ENCODE measurements at regions not wholly inside any gene's neighbourhood (a gene's known extent, or its start where the extent isn't known, plus 50 kb on each side); places are given as distances from the start of the nearest gene placed in this dataset.
"Not testable (repeated sequence)": the region's sequence is repeated elsewhere in the genome, so short reads cannot be mapped to it uniquely, and the experiment has no call there.

- in situ Hi-C loops (cut with MboI), result no loop called here
- H3K9me3 ChIP-seq (replicated peaks; ENCODE audit: control insufficient read depth, insufficient read depth, low read length), result no peaks in the 10 kb centered on the region
- no peak overlapping the region for H3K27ac ChIP-seq (ENCODE audit: control insufficient read depth, insufficient read depth)
- intact Hi-C loops (cut with micrococcal nuclease; ENCODE audit: unreplicated experiment), result loop anchor here (1.0 kb wide), 1 partner anchor 151 kb away; no protein-coding TSS in a partner anchor
- H4K20me1 ChIP-seq (ENCODE audit: control insufficient read depth, insufficient read depth), result no peaks in the 10 kb centered on the region
- ChIA-PET CTCF (interaction anchor here (0.6 to 8.7 kb wide), 31 partner anchors 9 to 1800 kb away, joined by 3 to 119 read pairs (median 4); no protein-coding TSS in a partner anchor), POLR2A (interaction anchor here (0.7 kb wide), 1 partner anchor 29 kb away, joined by 3 read pairs; no protein-coding TSS in a partner anchor), SMC1A (ENCODE audit: uncharacterized antibody, unreplicated experiment) (interaction anchor here (0.6 to 3.0 kb wide), 15 partner anchors 9 to 338 kb away, joined by 3 to 38 read pairs (median 4); no protein-coding TSS in a partner anchor), RAD21 (ENCODE audit: unreplicated experiment) (interaction anchor here (0.7 to 2.1 kb wide), 8 partner anchors 11 to 154 kb away, joined by 3 to 10 read pairs (median 4); no protein-coding TSS in a partner anchor)
- H3K4me2 ChIP-seq (ENCODE audit: control insufficient read depth, insufficient read depth), result no peak overlapping the region
- DNase-seq (ENCODE audit: low read depth, low spot score), result no peak
- H3K27me3 ChIP-seq (replicated peaks in 1 of 2; ENCODE audit: control insufficient read depth in 2 of 2, insufficient read depth in 2 of 2, low read length in 1 of 2), result no peaks in the 10 kb centered on the region
- ATAC-seq, result peak; percentile 83
- H3K4me3 ChIP-seq, result no peak overlapping the region
- H3K9ac ChIP-seq (ENCODE audit: control insufficient read depth, insufficient read depth, low read length), result no peak overlapping the region
- no peaks in the 10 kb centered on the region for H3K79me2 ChIP-seq (ENCODE audit: control insufficient read depth, insufficient read depth, low read length)
- no peak overlapping the region for H2AFZ ChIP-seq (ENCODE audit: control insufficient read depth, low read depth, low read length)
- 26% methylated on average over 3 of the region's 3 CpGs for WGBS (ENCODE audit: insufficient coverage, insufficient replicate concordance, low lambda C conversion rate, missing lambda C conversion rate)
- no TSS peak for BruUV-seq (replicated peaks)
- TF ChIP-seq CTCF (IDR thresholded peaks at IDR 0.05 in 2 of 3, conservative IDR thresholded peaks at IDR 0.05 in 1 of 3; ENCODE audit: control insufficient read depth in 2 of 3, extremely low read depth in 1 of 3, insufficient read depth in 1 of 3, low read depth in 3 of 3, low read length in 3 of 3) (peak; percentile 70 to 83 (median 77)), SMC3 (IDR thresholded peaks at IDR 0.05; ENCODE audit: borderline replicate concordance, low read length) (peak; percentile 79), RAD21 (IDR thresholded peaks at IDR 0.05; ENCODE audit: insufficient read depth, low read depth, low read length) (peak; percentile 39), YY1 (IDR thresholded peaks at IDR 0.05; ENCODE audit: low read depth, low read length) (0 out of 2 replicates have a peak, but pooled peaks have one; percentile 16), RUNX3 (IDR thresholded peaks at IDR 0.05; ENCODE audit: low read length) (0 out of 2 replicates have a peak, but pooled peaks have one; percentile 7), POLR2A (IDR thresholded peaks at IDR 0.05; ENCODE audit: low read depth, low read length) (no peak)
- TF ChIP-seq, protein P1, sequence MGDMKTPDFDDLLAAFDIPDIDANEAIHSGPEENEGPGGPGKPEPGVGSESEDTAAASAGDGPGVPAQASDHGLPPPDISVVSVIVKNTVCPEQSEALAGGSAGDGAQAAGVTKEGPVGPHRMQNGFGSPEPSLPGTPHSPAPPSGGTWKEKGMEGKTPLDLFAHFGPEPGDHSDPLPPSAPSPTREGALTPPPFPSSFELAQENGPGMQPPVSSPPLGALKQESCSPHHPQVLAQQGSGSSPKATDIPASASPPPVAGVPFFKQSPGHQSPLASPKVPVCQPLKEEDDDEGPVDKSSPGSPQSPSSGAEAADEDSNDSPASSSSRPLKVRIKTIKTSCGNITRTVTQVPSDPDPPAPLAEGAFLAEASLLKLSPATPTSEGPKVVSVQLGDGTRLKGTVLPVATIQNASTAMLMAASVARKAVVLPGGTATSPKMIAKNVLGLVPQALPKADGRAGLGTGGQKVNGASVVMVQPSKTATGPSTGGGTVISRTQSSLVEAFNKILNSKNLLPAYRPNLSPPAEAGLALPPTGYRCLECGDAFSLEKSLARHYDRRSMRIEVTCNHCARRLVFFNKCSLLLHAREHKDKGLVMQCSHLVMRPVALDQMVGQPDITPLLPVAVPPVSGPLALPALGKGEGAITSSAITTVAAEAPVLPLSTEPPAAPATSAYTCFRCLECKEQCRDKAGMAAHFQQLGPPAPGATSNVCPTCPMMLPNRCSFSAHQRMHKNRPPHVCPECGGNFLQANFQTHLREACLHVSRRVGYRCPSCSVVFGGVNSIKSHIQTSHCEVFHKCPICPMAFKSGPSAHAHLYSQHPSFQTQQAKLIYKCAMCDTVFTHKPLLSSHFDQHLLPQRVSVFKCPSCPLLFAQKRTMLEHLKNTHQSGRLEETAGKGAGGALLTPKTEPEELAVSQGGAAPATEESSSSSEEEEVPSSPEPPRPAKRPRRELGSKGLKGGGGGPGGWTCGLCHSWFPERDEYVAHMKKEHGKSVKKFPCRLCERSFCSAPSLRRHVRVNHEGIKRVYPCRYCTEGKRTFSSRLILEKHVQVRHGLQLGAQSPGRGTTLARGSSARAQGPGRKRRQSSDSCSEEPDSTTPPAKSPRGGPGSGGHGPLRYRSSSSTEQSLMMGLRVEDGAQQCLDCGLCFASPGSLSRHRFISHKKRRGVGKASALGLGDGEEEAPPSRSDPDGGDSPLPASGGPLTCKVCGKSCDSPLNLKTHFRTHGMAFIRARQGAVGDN (IDR thresholded peaks at IDR 0.05), result no peak
- peak; percentile 83 for FAIRE-seq
- no peaks in the 10 kb centered on the region for H3K4me1 ChIP-seq (ENCODE audit: control insufficient read depth, insufficient read depth, low read length)
- no peaks in the 10 kb centered on the region for H3K36me3 ChIP-seq (ENCODE audit: control insufficient read depth in 2 of 2, insufficient read depth in 2 of 2, low read length in 1 of 2)
Observed at GRCh38 chr14:87745507-87746118, 247.4 kb downstream of the GALC start.

- H3K36me3 ChIP-seq (ENCODE audit: control insufficient read depth in 2 of 2, insufficient read depth in 2 of 2, low read length in 1 of 2); H3K4me2 ChIP-seq (ENCODE audit: control insufficient read depth, insufficient read depth); RAD21 ChIA-PET (ENCODE audit: unreplicated experiment); FAIRE-seq; intact Hi-C loops (cut with micrococcal nuclease; ENCODE audit: unreplicated experiment); BruUV-seq (replicated peaks); H3K4me3 ChIP-seq; H4K20me1 ChIP-seq (ENCODE audit: control insufficient read depth, insufficient read depth); in situ Hi-C loops (cut with MboI); H3K9me3 ChIP-seq (replicated peaks; ENCODE audit: control insufficient read depth, insufficient read depth, low read length); H3K9ac ChIP-seq (ENCODE audit: control insufficient read depth, insufficient read depth, low read length); H2AFZ ChIP-seq (ENCODE audit: control insufficient read depth, low read depth, low read length); ATAC-seq; H3K27me3 ChIP-seq (replicated peaks in 1 of 2; ENCODE audit: control insufficient read depth in 2 of 2, insufficient read depth in 2 of 2, low read length in 1 of 2); H3K4me1 ChIP-seq (ENCODE audit: control insufficient read depth, insufficient read depth, low read length); DNase-seq (ENCODE audit: low read depth, low spot score); H3K79me2 ChIP-seq (ENCODE audit: control insufficient read depth, insufficient read depth, low read length); H3K27ac ChIP-seq (ENCODE audit: control insufficient read depth, insufficient read depth); SMC1A ChIA-PET (ENCODE audit: uncharacterized antibody, unreplicated experiment): not testable (repeated sequence)
- POLR2A ChIA-PET, result interaction anchor here (0.6 kb wide), 1 partner anchor 485 kb away, joined by 3 read pairs; no protein-coding TSS in a partner anchor
- CTCF ChIA-PET, result interaction anchor here (2.0 kb wide), 1 partner anchor 11 kb away, joined by 9 read pairs; no protein-coding TSS in a partner anchor
- 66% methylated on average over 42 of the region's 49 CpGs for WGBS (ENCODE audit: insufficient coverage, insufficient replicate concordance, low lambda C conversion rate, missing lambda C conversion rate)
Observed at GRCh38 chr14:87734577-87735360, 258.2 kb downstream of the GALC start.
